ENCODE measurements at regions not wholly inside any gene's neighbourhood (a gene's known extent, or its start where the extent isn't known, plus 50 kb on each side); places are given as distances from the start of the nearest gene placed in this dataset.
"Not testable (repeated sequence)": the region's sequence is repeated elsewhere in the genome, so short reads cannot be mapped to it uniquely, and the experiment has no call there.

DNA sequence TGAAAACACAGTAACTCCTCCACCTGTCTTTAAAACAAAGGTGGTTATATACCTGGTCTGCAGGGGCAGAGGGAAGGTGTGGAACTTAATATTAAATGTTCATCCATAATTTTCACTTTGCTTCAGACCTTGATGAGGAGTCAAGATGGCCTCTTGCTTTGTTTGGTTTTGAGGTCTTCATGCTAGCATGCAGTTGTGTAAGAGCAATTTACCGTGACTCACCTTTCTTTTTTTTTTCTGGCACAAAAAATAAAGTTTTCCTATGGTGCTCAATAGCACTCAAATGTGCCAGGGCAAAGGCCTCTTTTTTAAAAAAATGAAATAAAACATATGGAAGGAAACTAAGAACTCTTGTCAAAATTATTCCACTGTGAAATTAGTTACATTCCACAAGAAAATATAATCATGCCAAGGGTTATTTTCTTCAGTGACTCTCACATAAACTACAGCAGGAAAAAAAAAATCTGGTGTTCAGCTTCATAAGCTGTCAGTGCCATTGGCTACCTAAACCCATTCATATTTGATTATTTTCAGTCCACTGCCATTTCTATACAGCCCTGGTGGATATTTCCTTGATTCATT, 128.2 kb downstream of the SLC7A11 start:
- H3K4me3 ChIP-seq (ENCODE audit: low read depth, low read length): no peak overlapping the region

DNA sequence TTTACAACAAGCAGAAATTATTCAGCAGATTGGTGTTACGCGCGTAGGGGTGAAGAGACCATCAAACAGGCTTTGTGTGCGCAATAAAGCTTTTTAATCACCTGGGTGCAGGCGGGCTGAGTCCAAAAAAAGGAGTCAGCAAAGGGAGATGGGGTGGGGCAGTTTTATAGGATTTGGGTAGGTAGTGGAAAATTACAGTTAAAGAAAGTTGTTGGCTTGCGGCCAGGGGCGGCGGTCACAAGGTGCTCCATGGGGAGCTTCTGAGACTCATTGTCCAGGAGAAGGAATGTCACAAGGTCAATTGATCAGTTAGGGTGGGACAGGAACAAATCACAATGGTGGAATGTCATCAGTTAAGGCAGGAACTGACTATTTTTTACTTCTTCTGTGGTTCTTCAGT, 129.3 kb downstream of the SLC7A11 start:
- H3K27ac ChIP-seq (ENCODE audit: extremely low read depth, low read depth, low read length); H3K36me3 ChIP-seq (ENCODE audit: control insufficient read depth in 2 of 2, insufficient read depth in 1 of 2, low read length in 2 of 2); POLR2A ChIA-PET; H3K9me3 ChIP-seq (ENCODE audit: control insufficient read depth, insufficient read depth, low read depth, low read length); H3K4me3 ChIP-seq (ENCODE audit: low read depth, low read length); CTCF ChIA-PET; H3K4me1 ChIP-seq (ENCODE audit: control insufficient read depth, insufficient read depth, low read length): not testable (repeated sequence)

More for the DNA sequence above, 128.2 kb downstream of the SLC7A11 start:
- CTCF ChIA-PET: interaction anchor here (1.1 kb wide), 1 partner anchor 24 kb away, joined by 3 read pairs; no protein-coding TSS in a partner anchor
- Histone ChIP-seq H3K27ac (ENCODE audit: extremely low read depth, low read depth, low read length) (no peak overlapping the region), H3K4me1 (ENCODE audit: control insufficient read depth, insufficient read depth, low read length) (no peaks in the 10 kb centered on the region), H3K9me3 (ENCODE audit: control insufficient read depth, insufficient read depth, low read depth, low read length) (no peaks in the 10 kb centered on the region), H3K36me3 (ENCODE audit: control insufficient read depth in 2 of 2, insufficient read depth in 1 of 2, low read length in 2 of 2) (no peaks in the 10 kb centered on the region)
- no peak for TF ChIP-seq ZNF747 (tag by site-specific recombination; IDR thresholded peaks at IDR 0.05)
- POLR2A ChIA-PET: no interaction called here

DNA sequence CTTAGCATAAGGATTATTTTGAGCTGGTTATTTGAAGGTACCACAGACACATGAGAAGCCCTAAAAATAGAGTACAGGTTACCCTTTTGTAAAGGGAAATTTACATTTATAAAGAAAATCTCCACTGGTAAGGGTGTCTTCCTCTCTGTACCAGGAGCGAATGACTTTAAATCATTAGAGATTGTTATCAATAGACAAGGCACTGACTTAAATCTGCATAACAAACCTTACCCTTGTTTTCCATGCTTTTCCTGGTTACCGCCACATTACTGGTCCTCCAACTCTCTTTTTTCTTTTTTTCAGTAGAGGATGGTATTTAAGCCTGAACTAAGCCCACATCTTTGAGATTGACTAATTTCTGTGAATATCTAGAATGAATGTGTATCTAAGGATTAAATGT, 129.8 kb downstream of the SLC7A11 start:
- TF ChIP-seq KLF8 (tag by site-specific recombination; IDR thresholded peaks at IDR 0.05): no peak
- no peak for TF ChIP-seq ZNF24 (tag by site-specific recombination; IDR thresholded peaks at IDR 0.05)
- TF ChIP-seq YY2 (tag by site-specific recombination; IDR thresholded peaks at IDR 0.05): no peak
- no peak for TF ChIP-seq ZNF561 (tag by site-specific recombination; IDR thresholded peaks at IDR 0.05; ENCODE audit: borderline replicate concordance)
- TF ChIP-seq, protein P1, sequence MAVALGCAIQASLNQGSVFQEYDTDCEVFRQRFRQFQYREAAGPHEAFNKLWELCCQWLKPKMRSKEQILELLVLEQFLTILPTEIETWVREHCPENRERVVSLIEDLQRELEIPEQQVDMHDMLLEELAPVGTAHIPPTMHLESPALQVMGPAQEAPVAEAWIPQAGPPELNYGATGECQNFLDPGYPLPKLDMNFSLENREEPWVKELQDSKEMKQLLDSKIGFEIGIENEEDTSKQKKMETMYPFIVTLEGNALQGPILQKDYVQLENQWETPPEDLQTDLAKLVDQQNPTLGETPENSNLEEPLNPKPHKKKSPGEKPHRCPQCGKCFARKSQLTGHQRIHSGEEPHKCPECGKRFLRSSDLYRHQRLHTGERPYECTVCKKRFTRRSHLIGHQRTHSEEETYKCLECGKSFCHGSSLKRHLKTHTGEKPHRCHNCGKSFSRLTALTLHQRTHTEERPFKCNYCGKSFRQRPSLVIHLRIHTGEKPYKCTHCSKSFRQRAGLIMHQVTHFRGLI (tag by site-specific recombination; IDR thresholded peaks at IDR 0.05): no peak
- no peak for TF ChIP-seq ZNF660 (tag by site-specific recombination; IDR thresholded peaks at IDR 0.05)
- no peak for TF ChIP-seq ZNF585B (tag by site-specific recombination; IDR thresholded peaks at IDR 0.05)
- TF ChIP-seq ZNF266 (tag by site-specific recombination; IDR thresholded peaks at IDR 0.05; ENCODE audit: low read depth): no peak
- TF ChIP-seq, protein P2, sequence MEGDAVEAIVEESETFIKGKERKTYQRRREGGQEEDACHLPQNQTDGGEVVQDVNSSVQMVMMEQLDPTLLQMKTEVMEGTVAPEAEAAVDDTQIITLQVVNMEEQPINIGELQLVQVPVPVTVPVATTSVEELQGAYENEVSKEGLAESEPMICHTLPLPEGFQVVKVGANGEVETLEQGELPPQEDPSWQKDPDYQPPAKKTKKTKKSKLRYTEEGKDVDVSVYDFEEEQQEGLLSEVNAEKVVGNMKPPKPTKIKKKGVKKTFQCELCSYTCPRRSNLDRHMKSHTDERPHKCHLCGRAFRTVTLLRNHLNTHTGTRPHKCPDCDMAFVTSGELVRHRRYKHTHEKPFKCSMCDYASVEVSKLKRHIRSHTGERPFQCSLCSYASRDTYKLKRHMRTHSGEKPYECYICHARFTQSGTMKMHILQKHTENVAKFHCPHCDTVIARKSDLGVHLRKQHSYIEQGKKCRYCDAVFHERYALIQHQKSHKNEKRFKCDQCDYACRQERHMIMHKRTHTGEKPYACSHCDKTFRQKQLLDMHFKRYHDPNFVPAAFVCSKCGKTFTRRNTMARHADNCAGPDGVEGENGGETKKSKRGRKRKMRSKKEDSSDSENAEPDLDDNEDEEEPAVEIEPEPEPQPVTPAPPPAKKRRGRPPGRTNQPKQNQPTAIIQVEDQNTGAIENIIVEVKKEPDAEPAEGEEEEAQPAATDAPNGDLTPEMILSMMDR (tag by site-specific recombination; IDR thresholded peaks at IDR 0.05): no peak
- no peak for TF ChIP-seq ZNF596 (tag by site-specific recombination; IDR thresholded peaks at IDR 0.05)
- no peak for TF ChIP-seq SCRT2 (tag by site-specific recombination; IDR thresholded peaks at IDR 0.05)
- TF ChIP-seq, protein P3, sequence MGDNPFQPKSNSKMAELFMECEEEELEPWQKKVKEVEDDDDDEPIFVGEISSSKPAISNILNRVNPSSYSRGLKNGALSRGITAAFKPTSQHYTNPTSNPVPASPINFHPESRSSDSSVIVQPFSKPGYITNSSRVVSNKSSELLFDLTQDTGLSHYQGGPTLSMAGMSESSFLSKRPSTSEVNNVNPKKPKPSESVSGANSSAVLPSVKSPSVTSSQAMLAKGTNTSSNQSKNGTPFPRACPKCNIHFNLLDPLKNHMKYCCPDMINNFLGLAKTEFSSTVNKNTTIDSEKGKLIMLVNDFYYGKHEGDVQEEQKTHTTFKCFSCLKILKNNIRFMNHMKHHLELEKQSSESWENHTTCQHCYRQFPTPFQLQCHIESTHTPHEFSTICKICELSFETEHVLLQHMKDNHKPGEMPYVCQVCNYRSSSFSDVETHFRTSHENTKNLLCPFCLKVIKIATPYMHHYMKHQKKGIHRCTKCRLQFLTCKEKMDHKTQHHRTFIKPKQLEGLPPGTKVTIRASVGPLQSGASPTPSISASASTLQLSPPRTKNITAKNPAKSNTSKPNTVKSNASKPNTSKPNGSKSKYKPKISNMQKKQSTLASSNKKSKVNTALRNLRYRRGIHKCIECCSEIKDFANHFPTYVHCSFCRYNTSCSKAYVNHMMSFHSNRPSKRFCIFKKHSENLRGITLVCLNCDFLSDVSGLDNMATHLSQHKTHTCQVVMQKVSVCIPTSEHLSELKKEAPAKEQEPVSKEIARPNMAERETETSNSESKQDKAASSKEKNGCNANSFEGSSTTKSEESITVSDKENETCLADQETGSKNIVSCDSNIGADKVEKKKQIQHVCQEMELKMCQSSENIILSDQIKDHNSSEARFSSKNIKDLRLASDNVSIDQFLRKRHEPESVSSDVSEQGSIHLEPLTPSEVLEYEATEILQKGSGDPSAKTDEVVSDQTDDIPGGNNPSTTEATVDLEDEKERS (tag by site-specific recombination; IDR thresholded peaks at IDR 0.05): no peak
- no peak for TF ChIP-seq ZNF335 (tag by site-specific recombination; conservative IDR thresholded peaks at IDR 0.05)
- TF ChIP-seq ZNF707 (tag by site-specific recombination; IDR thresholded peaks at IDR 0.05): no peak
- no peak overlapping the region for H3K27ac ChIP-seq (ENCODE audit: extremely low read depth, low read depth, low read length)
- H3K9me3 ChIP-seq (ENCODE audit: control insufficient read depth, insufficient read depth, low read depth, low read length): no peaks in the 10 kb centered on the region
- no peaks in the 10 kb centered on the region for H3K36me3 ChIP-seq (ENCODE audit: control insufficient read depth in 2 of 2, insufficient read depth in 1 of 2, low read length in 2 of 2)
- H3K4me3 ChIP-seq (ENCODE audit: low read depth, low read length): no peak overlapping the region
- ChIA-PET POLR2A (no interaction called here), CTCF (no interaction called here)
- no peaks in the 10 kb centered on the region for H3K4me1 ChIP-seq (ENCODE audit: control insufficient read depth, insufficient read depth, low read length)

Data from HEK293 (cell line).